ENCODE measurements at regions not wholly inside any gene's neighbourhood (a gene's known extent, or its start where the extent isn't known, plus 50 kb on each side); places are given as distances from the start of the nearest gene placed in this dataset.

- no peak for DNase-seq
Observed at GRCh38 chr13:32914686-32915085, 101.5 kb upstream of the KL start.

GRCh38 chr13:32917504-32917903 lies 98.7 kb upstream of the KL start:
- no peak for DNase-seq

- DNase-seq: no peak
Observed at GRCh38 chr13:32923725-32924124, 92.5 kb upstream of the KL start.

GRCh38 chr13:32924886-32925285 lies 91.3 kb upstream of the KL start:
- no peak for DNase-seq

- no peak for DNase-seq
Observed at GRCh38 chr13:32925506-32925905, 90.7 kb upstream of the KL start.

GRCh38 chr13:32932376-32932775 lies 83.8 kb upstream of the KL start:
- DNase-seq: no peak

- DNase-seq: no peak
Observed at GRCh38 chr13:32936716-32937115, 79.5 kb upstream of the KL start.

- DNase-seq: no peak
Observed at GRCh38 chr13:32938314-32938713, 77.9 kb upstream of the KL start.

GRCh38 chr13:32938907-32939306 lies 77.3 kb upstream of the KL start:
- DNase-seq: no peak

- DNase-seq: no peak
Observed at GRCh38 chr13:32940601-32941000, 75.6 kb upstream of the KL start.

GRCh38 chr13:32941368-32941767 lies 74.9 kb upstream of the KL start:
- no peak for DNase-seq

- no peak for DNase-seq
Observed at GRCh38 chr13:32946558-32946957, 69.7 kb upstream of the KL start.

GRCh38 chr13:32947411-32948276 lies 68.6 kb upstream of the KL start:
- DNase-seq: peak; percentile 70

GRCh38 chr13:32949820-32950219 lies 66.4 kb upstream of the KL start:
- no peak for DNase-seq

GRCh38 chr13:32951580-32951979 lies 64.6 kb upstream of the KL start:
- no peak for DNase-seq

GRCh38 chr13:32955881-32956594 lies 60.2 kb upstream of the KL start:
- DNase-seq: no peak

GRCh38 chr13:32956595-32956933 lies 59.7 kb upstream of the KL start:
- DNase-seq: no peak

GRCh38 chr13:32960626-32961025 lies 55.6 kb upstream of the KL start:
- no peak for DNase-seq

- DNase-seq: no peak
Observed at GRCh38 chr13:32961724-32962123, 54.5 kb upstream of the KL start.

GRCh38 chr13:32962342-32962741 lies 53.9 kb upstream of the KL start:
- DNase-seq: no peak

- no peak for DNase-seq
Observed at GRCh38 chr13:32964987-32965386, 51.2 kb upstream of the KL start.
